HCT116 (cell line): ENCODE measurements at regions not wholly inside any gene's neighbourhood (a gene's known extent, or its start where the extent isn't known, plus 50 kb on each side); places are given as distances from the start of the nearest gene placed in this dataset.

Experiments
- ATAC-seq: fragments of 200-7000 bp; cut with Tn5 transposase; 2 replicates; pipeline ENCODE4 v1.9.1; 2020; ENCODE audit warnings: mild to moderate bottlenecking, moderate library complexity
- BruUV-seq: library from RNA; stranded (reverse); fragments of 400-500 nt; replicated peaks from 2 replicates; lab custom pipeline; 2021; lab: Mats Ljungman, UMichigan
- CTCF ChIA-PET: fragments of 300-600 bp; sonication (Branson Sonifier 250); formaldehyde crosslinking; loops from one replicate; lab custom pipeline; 2021; ENCODE audit warnings: antibody characterized with exemption; lab: Charles Lee
- POLR2A ChIA-PET: fragments of 300-600, 350-600 bp; sonication (Branson Sonifier 250); formaldehyde crosslinking; loops from one replicate; lab custom pipeline; 2021; ENCODE audit warnings: antibody characterized with exemption; lab: Charles Lee
- RAD21 ChIA-PET, 2 experiments: fragments of 300-600 bp; sonication (Branson Sonifier 250); formaldehyde crosslinking; loops; one replicate each; lab custom pipeline; 2023; ENCODE audit warnings: low total read pairs in 2 of 2; ENCODE audit not compliant: uncharacterized antibody in 2 of 2, unreplicated experiment in 2 of 2, low non-redundant PET in 1 of 2; lab: Charles Lee
- DNase-seq: peaks from one replicate; pipeline ENCODE4 v3.0.0-alpha.2; 2010; ENCODE audit warnings: low read depth, low spot score
- H2AFZ ChIP-seq: fragments of 200-600 bp; shearing (Covaris generic), sonication (generic); 2 replicates; pipeline ENCODE4 v1.6.1; 2017; ENCODE audit warnings: low read depth, mixed run types, mixed read lengths, antibody characterized with exemption, low read length; ENCODE audit not compliant: poor library complexity, severe bottlenecking
- H3K27ac ChIP-seq: 2 replicates; pipeline ENCODE4 v1.5.1; 2012; ENCODE audit warnings: low read depth, low read length
- H3K27me3 ChIP-seq: fragments of 200-600 bp; sonication (generic); 2 replicates; pipeline ENCODE4 v1.6.1; 2016; ENCODE audit warnings: mixed run types, low read length, mixed read lengths; ENCODE audit not compliant: insufficient read depth
- H3K36me3 ChIP-seq, 2 experiments: fragments of 200-500 bp in 1 of 2; fragments of 200-600 bp in 1 of 2; sonication (Bioruptor generic) in 1 of 2; sonication (generic) in 1 of 2; 2 replicates each; pipeline versions ENCODE4 v1.5.1 to v1.6.1; 2014 to 2016; ENCODE audit warnings: low read length in 2 of 2, inconsistent platforms in 1 of 2, mixed read lengths in 1 of 2, mixed run types in 1 of 2; ENCODE audit not compliant: insufficient read depth in 2 of 2, control insufficient read depth in 1 of 2
- H3K4me1 ChIP-seq, 2 experiments: fragments of 200-600 bp in 1 of 2; sonication (generic) in 1 of 2; 2 replicates each; pipeline versions ENCODE4 v1.5.1 to v1.6.1; 2012 to 2017; ENCODE audit warnings: low read length in 2 of 2, inconsistent platforms in 1 of 2, mild to moderate bottlenecking in 1 of 2, mixed read lengths in 1 of 2, mixed run types in 1 of 2, moderate library complexity in 1 of 2; ENCODE audit not compliant: insufficient read depth in 2 of 2, control insufficient read depth in 1 of 2
- H3K4me2 ChIP-seq: fragments of 200-600 bp; sonication (generic); 2 replicates; pipeline ENCODE4 v1.6.1; 2017; ENCODE audit warnings: mixed run types, low read length, mixed read lengths
- H3K4me3 ChIP-seq, 2 experiments: fragments of 200-600 bp in 1 of 2; sonication (generic) in 1 of 2; replicated peaks in 1 of 2; 2 replicates each; pipeline ENCODE4 v1.5.1; 2011 to 2016; ENCODE audit warnings: low read length in 2 of 2, control low read depth in 1 of 2, low read depth in 1 of 2, mild to moderate bottlenecking in 1 of 2, mixed read lengths in 1 of 2, mixed run types in 1 of 2
- H3K79me2 ChIP-seq: fragments of 200-600 bp; sonication (generic); 2 replicates; pipeline ENCODE4 v1.6.1; 2017; ENCODE audit warnings: mild to moderate bottlenecking, mixed run types, low read length, moderate library complexity, mixed read lengths; ENCODE audit not compliant: insufficient read depth
- H3K9ac ChIP-seq: fragments of 200-600 bp; sonication (generic); 2 replicates; pipeline ENCODE4 v1.6.1; 2016; ENCODE audit warnings: low read length, mixed read lengths
- H3K9me2 ChIP-seq: fragments of 200-600 bp; sonication (generic), shearing (Covaris generic); 2 replicates; pipeline ENCODE4 v1.6.1; 2017; ENCODE audit warnings: mixed run types, mild to moderate bottlenecking, moderate library complexity; ENCODE audit not compliant: insufficient read depth
- H3K9me3 ChIP-seq, 2 experiments: fragments of 200-500 bp in 1 of 2; fragments of 200-600 bp in 1 of 2; sonication (Bioruptor generic) in 1 of 2; sonication (generic) in 1 of 2; 2 replicates each; pipeline ENCODE4 v1.6.1; 2014 to 2017; ENCODE audit warnings: low read length in 2 of 2, mixed read lengths in 2 of 2, inconsistent platforms in 1 of 2, low read depth in 1 of 2, mild to moderate bottlenecking in 1 of 2, mixed run types in 1 of 2, moderate library complexity in 1 of 2; ENCODE audit not compliant: control insufficient read depth in 1 of 2, insufficient read depth in 1 of 2
- H4K20me1 ChIP-seq: fragments of 200-600 bp; sonication (generic), shearing (Covaris generic); 2 replicates; pipeline ENCODE4 v1.6.1; 2017; ENCODE audit warnings: mixed run types, mild to moderate bottlenecking, moderate library complexity; ENCODE audit not compliant: insufficient read depth
- CBX3 ChIP-seq: IDR thresholded peaks from 2 replicates; pipeline ENCODE4 v1.6.1; 2012; ENCODE audit warnings: low read depth
- CEBPB ChIP-seq: IDR thresholded peaks from 2 replicates; pipeline ENCODE4 v1.6.1; 2012; ENCODE audit warnings: low read depth
- EGR1 ChIP-seq: IDR thresholded peaks from 2 replicates; pipeline ENCODE4 v1.6.1; 2012; ENCODE audit warnings: low read depth
- ELF1 ChIP-seq: IDR thresholded peaks from 2 replicates; pipeline ENCODE4 v1.6.1; 2012; ENCODE audit warnings: low read depth, borderline replicate concordance
- EZH2 ChIP-seq: fragments of 200-600 bp; sonication (generic); IDR thresholded peaks from 2 replicates; pipeline ENCODE4 v1.6.1; 2017; ENCODE audit warnings: antibody characterized with exemption, mixed run types
- EZH2phosphoT487 ChIP-seq: fragments of 200-600 bp; IDR thresholded peaks from 2 replicates; pipeline ENCODE4 v1.6.1; 2018; ENCODE audit warnings: antibody characterized with exemption, borderline replicate concordance
- FOSL1 ChIP-seq: IDR thresholded peaks from 2 replicates; pipeline ENCODE4 v1.6.1; 2012; ENCODE audit warnings: low read depth
- JUND ChIP-seq: IDR thresholded peaks from 2 replicates; pipeline ENCODE4 v1.6.1; 2012
- POLR2A ChIP-seq: IDR thresholded peaks from 2 replicates; pipeline ENCODE4 v1.7.0; 2011; ENCODE audit warnings: borderline replicate concordance; ENCODE audit not compliant: insufficient read depth, insufficient read length; ENCODE audit errors: extremely low read depth
- POLR2AphosphoS5 ChIP-seq: IDR thresholded peaks from 2 replicates; pipeline ENCODE4 v1.6.1; 2011; ENCODE audit warnings: mild to moderate bottlenecking, low read depth, low read length, moderate library complexity
- RAD21 ChIP-seq: IDR thresholded peaks from 2 replicates; pipeline ENCODE4 v1.6.1; 2012; ENCODE audit warnings: low read depth, mild to moderate bottlenecking
- SP1 ChIP-seq: IDR thresholded peaks from 2 replicates; pipeline ENCODE4 v1.6.1; 2012; ENCODE audit warnings: low read depth
- SRF ChIP-seq: IDR thresholded peaks from 2 replicates; pipeline ENCODE4 v1.6.1; 2012; ENCODE audit warnings: low read depth
- TCF7L2 ChIP-seq: IDR thresholded peaks from 2 replicates; pipeline ENCODE4 v1.7.0; 2011; ENCODE audit warnings: borderline replicate concordance, inconsistent platforms; ENCODE audit not compliant: insufficient read depth, insufficient read length; ENCODE audit errors: extremely low read depth
- YY1 ChIP-seq: IDR thresholded peaks from 2 replicates; pipeline ENCODE4 v1.6.1; 2011; ENCODE audit warnings: low read length, low read depth, moderate library complexity, mild to moderate bottlenecking; ENCODE audit not compliant: insufficient replicate concordance; ENCODE audit errors: extremely low read depth
- ZFX ChIP-seq: fragments of 450-650 bp; IDR thresholded peaks from 2 replicates; pipeline ENCODE4 v1.6.1; 2017
- ZNF274 ChIP-seq: fragments of 200-500 bp; sonication (Bioruptor generic); IDR thresholded peaks from 2 replicates; pipeline ENCODE4 v1.6.1; 2014; ENCODE audit warnings: mild to moderate bottlenecking, low read depth, low read length, inconsistent platforms
- intact Hi-C: fragments of 100-400 bp; cut with micrococcal nuclease; formaldehyde crosslinking; loops from 2 replicates; pipeline ENCODE4 v1.10.0; 2022
- TF ChIP-seq, protein P1 (sequence below): IDR thresholded peaks from 2 replicates; pipeline ENCODE4 v1.6.1; 2012
- TF ChIP-seq, protein P2 (sequence below): IDR thresholded peaks from 2 replicates; pipeline ENCODE4 v1.6.1; 2012
- TF ChIP-seq, protein P3 (sequence below), 3 experiments: fragments of 200-600 bp in 1 of 3; sonication (generic) in 1 of 3; IDR thresholded peaks in 2 of 3; conservative IDR thresholded peaks in 1 of 3; 2 replicates each; pipeline ENCODE4 v1.5.1; 2012 to 2017; ENCODE audit warnings: low read depth in 2 of 3, low read length in 2 of 3, antibody characterized with exemption in 1 of 3, borderline replicate concordance in 1 of 3, control low read depth in 1 of 3, mild to moderate bottlenecking in 1 of 3, mixed read lengths in 1 of 3, mixed run types in 1 of 3, moderate library complexity in 1 of 3; ENCODE audit not compliant: insufficient read depth in 1 of 3

DNA sequence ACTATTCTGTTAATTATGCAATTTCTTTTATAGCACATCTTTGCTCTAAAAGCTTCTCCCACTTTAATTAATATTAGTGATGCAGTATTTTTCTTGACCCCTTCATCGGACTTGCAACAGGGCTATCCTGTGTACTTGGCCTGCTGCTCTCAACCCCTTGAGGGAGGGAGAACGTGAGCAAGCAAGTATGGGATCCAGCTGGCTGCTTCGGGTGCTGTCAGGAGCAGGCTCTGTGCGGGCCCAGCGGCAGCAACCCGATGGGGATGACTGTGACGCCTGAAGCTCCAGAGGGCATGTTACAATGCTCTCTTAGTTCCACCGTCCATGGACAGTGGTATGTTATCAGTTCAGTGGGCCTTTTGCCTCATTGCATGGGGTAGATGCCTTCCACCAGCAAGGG is 519.8 kb upstream of the CITED2 start (continued):
- TF ChIP-seq FOSL1, result no peak
- TF ChIP-seq TCF7L2, result no peak
- TF ChIP-seq SRF, result no peak

DNA sequence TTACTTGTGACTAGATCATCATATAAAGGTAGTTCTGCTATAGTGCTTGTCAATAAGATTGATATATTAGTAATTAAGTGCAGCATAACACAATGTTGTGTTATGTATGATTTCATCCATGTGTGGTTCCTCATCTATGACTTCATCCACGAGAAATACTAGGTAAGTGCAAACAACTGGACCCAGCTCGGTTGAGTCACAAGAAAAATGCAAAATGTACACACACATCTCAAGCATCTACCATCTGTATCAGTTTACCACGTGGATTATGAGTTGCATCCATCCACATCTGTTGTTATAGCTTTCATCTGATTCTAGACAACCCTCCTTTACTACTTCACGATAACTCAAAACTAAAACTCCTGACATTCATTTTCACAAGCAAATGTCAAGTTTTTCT is 517.0 kb upstream of the CITED2 start:
- Histone ChIP-seq H3K27ac (no peak overlapping the region), H3K4me2 (no peak overlapping the region), H3K9me3 (no peaks in the 10 kb centered on the region), H3K79me2 (no peaks in the 10 kb centered on the region), H3K4me3 (no peak overlapping the region), H3K9me2 (no peaks in the 10 kb centered on the region), H3K36me3 (no peaks in the 10 kb centered on the region), H3K27me3 (no peaks in the 10 kb centered on the region), H3K9ac (no peak overlapping the region)
- ChIA-PET POLR2A (no interaction called here), RAD21 (no interaction called here)
- no TSS peak for BruUV-seq
- DNase-seq (no peak), ATAC-seq (no peak)
- intact Hi-C loops, result no loop called here
- no peak for TF ChIP-seq FOSL1
- TF ChIP-seq, protein P1, sequence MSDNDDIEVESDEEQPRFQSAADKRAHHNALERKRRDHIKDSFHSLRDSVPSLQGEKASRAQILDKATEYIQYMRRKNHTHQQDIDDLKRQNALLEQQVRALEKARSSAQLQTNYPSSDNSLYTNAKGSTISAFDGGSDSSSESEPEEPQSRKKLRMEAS, result no peak
- TF ChIP-seq RAD21, result no peak
- no peak for TF ChIP-seq CBX3
- TF ChIP-seq POLR2A, result no peak
- TF ChIP-seq CEBPB, result no peak
- TF ChIP-seq POLR2AphosphoS5, result no peak
- no peak for TF ChIP-seq YY1
- no peak for TF ChIP-seq ELF1
- no peak for TF ChIP-seq SP1
- no peak for TF ChIP-seq JUND
- no peak for TF ChIP-seq EGR1
- no peak for TF ChIP-seq EZH2
- no peak for TF ChIP-seq ZNF274
- TF ChIP-seq ZFX, result no peak
- TF ChIP-seq, protein P2, sequence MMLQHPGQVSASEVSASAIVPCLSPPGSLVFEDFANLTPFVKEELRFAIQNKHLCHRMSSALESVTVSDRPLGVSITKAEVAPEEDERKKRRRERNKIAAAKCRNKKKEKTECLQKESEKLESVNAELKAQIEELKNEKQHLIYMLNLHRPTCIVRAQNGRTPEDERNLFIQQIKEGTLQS, result no peak
- TF ChIP-seq TCF7L2, result no peak
- TF ChIP-seq EZH2phosphoT487, result no peak
- TF ChIP-seq, protein P3, sequence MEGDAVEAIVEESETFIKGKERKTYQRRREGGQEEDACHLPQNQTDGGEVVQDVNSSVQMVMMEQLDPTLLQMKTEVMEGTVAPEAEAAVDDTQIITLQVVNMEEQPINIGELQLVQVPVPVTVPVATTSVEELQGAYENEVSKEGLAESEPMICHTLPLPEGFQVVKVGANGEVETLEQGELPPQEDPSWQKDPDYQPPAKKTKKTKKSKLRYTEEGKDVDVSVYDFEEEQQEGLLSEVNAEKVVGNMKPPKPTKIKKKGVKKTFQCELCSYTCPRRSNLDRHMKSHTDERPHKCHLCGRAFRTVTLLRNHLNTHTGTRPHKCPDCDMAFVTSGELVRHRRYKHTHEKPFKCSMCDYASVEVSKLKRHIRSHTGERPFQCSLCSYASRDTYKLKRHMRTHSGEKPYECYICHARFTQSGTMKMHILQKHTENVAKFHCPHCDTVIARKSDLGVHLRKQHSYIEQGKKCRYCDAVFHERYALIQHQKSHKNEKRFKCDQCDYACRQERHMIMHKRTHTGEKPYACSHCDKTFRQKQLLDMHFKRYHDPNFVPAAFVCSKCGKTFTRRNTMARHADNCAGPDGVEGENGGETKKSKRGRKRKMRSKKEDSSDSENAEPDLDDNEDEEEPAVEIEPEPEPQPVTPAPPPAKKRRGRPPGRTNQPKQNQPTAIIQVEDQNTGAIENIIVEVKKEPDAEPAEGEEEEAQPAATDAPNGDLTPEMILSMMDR (IDR thresholded peaks at IDR 0.05 in 2 of 3, conservative IDR thresholded peaks at IDR 0.05 in 1 of 3; ENCODE audit: borderline replicate concordance in 1 of 3, insufficient read depth in 1 of 3, low read depth in 2 of 3, low read length in 2 of 3), result no peak
- TF ChIP-seq, all 23 proteins: peak for 0
- Histone ChIP-seq H3K4me1 (no peaks in the 10 kb centered on the region), H2AFZ (no peak overlapping the region), H4K20me1 (no peaks in the 10 kb centered on the region)
- CTCF ChIA-PET, result no interaction called here
